GM12865 (cell line): ENCODE measurements at regions not wholly inside any gene's neighbourhood (a gene's known extent, or its start where the extent isn't known, plus 50 kb on each side); places are given as distances from the start of the nearest gene placed in this dataset.
"Not testable (repeated sequence)": the region's sequence is repeated elsewhere in the genome, so short reads cannot be mapped to it uniquely, and the experiment has no call there.

Experiments used
- DNase-seq: peaks from one replicate; pipeline ENCODE4 v3.0.0; 2010; ENCODE audit warnings: low read depth
- H3K4me3 ChIP-seq: 2 replicates; pipeline ENCODE4 v1.5.1; 2011; ENCODE audit warnings: mild to moderate bottlenecking, low read depth, low read length, control low read depth
- TF ChIP-seq, protein P1 (sequence below): IDR thresholded peaks from 2 replicates; pipeline ENCODE4 v1.5.1; 2011; ENCODE audit warnings: low read length, control low read depth, low read depth, inconsistent platforms; ENCODE audit not compliant: insufficient read depth; ENCODE audit errors: missing control alignments

DNA sequence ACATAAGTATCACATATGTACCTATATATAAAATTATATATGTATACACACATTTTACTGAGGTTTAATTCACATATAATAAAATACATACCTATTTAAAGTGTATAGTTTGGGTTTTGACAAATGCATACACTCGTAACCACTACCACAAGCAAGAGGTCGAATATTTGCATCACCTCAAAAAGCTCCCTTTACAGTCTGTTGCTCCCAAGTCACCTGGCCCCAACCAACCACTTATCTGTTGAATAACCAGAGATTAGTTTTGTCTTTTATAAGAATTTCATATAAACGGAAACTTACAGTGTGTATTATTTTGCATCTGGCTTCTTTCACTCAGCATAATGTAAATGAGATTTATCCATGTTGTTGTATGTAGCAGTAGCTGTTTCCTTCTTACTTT, 218.9 kb downstream of the MAT2B start:
- H3K4me3 ChIP-seq = no peak overlapping the region
- TF ChIP-seq, protein P1, sequence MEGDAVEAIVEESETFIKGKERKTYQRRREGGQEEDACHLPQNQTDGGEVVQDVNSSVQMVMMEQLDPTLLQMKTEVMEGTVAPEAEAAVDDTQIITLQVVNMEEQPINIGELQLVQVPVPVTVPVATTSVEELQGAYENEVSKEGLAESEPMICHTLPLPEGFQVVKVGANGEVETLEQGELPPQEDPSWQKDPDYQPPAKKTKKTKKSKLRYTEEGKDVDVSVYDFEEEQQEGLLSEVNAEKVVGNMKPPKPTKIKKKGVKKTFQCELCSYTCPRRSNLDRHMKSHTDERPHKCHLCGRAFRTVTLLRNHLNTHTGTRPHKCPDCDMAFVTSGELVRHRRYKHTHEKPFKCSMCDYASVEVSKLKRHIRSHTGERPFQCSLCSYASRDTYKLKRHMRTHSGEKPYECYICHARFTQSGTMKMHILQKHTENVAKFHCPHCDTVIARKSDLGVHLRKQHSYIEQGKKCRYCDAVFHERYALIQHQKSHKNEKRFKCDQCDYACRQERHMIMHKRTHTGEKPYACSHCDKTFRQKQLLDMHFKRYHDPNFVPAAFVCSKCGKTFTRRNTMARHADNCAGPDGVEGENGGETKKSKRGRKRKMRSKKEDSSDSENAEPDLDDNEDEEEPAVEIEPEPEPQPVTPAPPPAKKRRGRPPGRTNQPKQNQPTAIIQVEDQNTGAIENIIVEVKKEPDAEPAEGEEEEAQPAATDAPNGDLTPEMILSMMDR = no peak
- DNase-seq = no peak

DNA sequence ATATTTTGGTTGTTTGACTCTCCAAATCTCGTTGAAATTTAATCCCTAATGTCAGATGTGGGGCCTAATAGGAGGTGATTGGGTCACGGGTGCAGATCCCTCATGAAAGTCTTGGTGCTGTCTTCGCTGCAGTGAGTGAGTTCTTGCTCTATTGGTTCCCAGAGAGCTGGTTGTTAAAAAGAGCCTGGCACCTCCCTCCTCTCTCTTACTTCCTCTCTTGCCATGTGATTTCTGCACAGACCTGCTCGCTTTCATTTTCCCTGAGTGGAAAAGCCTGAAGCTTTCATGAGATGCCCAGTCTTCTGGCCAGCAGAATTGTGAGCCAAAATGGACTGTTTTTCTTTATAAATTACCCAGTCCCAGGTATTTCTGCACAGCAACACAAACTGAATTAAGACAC, 221.6 kb downstream of the MAT2B start:
- peak overlapping the region; percentile 1; the same call in 1 of the 2 replicates for H3K4me3 ChIP-seq
- TF ChIP-seq, protein P1 = no peak
- DNase-seq = peak; percentile 30

DNA sequence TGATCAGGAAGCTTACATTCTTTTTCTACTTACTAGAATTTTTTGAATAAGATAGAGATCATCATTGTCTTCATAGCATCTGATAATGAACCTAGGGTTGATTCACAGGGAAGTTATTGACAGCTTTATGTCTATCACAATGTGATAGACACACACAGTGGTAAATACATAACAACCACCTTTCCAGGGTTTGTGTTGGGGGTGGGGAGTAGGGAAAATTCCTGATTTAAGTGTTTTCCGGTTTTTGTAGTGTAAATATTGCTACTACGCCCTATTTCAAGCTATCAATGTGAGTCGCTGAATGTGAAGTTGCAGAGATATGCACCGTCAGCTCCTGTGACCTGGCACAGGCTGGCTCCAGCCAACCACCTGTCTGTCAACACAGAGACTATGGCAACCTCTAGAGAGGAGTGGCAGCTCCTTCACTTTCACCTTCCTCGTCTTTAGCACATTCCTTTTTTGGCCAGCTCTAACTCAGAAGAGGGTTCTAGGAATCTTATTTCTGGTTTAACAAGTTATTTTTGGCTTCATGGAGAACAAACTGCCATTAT, 224.9 kb downstream of the MAT2B start:
- no peak for DNase-seq
- no peak overlapping the region for H3K4me3 ChIP-seq
- TF ChIP-seq, protein P1 = no peak

DNA sequence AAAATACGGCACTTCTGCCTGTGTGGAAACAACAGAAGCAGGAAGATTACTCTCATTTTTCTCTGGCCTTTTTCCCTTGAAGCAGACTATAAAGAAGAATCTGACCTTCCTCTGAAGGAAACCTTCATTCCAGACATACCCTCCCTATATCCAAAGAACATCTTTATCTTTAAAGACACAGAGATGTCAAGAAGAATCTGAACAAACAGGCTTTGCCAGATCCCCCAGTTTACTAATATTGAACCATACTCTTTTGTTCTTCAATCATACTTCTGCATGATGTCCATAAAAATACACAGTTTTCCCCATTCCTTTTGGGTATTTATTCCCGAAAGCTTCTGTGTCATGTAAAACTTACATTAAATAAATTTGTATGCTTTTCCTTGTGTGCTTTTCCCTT, 225.8 kb downstream of the MAT2B start:
- no peak overlapping the region for H3K4me3 ChIP-seq
- TF ChIP-seq, protein P1 = no peak

DNA sequence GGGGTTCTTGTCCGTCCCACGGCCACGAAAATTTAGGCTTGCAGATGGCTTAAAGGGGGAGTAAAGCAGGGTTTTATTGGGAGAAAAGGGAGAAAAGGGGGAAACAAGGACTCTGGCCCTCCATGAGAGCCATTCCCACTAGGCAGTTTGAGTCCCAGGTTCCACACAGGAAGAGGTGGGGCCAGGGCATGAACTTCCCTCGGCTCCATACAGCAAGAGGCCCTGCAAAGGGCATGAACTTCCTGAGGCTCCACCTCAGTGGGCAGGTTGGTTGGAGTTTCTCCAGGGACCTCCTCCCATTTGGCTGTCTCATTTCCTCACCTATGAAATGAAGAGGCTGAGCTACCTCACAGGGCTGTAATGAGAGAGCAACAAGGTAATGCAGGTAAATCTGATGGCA, 229.7 kb downstream of the MAT2B start:
- no peak overlapping the region for H3K4me3 ChIP-seq
- TF ChIP-seq, protein P1 = no peak
- DNase-seq = no peak

More for the DNA sequence above, 225.8 kb downstream of the MAT2B start:
- DNase-seq = no peak

DNA sequence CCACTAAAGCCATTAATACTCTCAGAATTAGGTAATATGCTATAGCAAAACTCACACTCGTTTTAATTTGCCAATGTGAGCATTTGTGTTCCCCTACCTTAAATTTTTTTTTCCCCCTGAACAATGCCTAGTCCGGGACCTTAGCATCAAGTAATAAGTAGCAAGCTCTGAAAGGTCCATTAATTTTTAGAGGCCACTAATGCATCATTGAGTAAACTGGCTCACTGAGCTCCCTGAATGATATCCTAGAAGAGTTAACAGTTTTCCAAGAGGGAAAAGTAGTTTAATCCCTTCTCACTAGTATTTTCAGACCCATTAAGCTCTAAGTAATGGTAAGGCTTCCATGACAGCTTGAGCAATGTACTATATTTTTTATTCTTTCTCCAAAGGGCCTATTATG, 242.2 kb downstream of the MAT2B start:
- H3K4me3 ChIP-seq = no peak overlapping the region
- DNase-seq = no peak
- TF ChIP-seq, protein P1 = no peak

DNA sequence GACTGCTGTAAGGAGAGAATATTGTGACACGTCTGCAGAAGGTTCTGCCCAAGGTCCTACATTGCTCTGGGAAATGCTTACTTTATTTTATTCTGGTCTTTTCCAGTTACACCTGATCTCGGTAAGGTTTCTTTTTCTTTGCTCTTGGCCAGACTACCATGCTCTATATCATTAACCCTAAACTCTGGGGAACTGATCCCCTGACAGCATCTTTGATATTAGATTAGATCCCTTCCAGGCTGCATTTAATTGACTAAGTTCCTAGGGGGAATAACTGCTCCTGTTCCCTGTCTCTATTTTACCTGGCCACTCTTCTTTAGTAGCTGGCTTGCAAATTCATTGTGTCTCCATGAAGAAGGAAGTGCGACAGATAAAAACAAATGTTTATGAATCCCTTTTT, 243.5 kb downstream of the MAT2B start:
- no peak for DNase-seq
- H3K4me3 ChIP-seq = no peak overlapping the region
- TF ChIP-seq, protein P1 = no peak

DNA sequence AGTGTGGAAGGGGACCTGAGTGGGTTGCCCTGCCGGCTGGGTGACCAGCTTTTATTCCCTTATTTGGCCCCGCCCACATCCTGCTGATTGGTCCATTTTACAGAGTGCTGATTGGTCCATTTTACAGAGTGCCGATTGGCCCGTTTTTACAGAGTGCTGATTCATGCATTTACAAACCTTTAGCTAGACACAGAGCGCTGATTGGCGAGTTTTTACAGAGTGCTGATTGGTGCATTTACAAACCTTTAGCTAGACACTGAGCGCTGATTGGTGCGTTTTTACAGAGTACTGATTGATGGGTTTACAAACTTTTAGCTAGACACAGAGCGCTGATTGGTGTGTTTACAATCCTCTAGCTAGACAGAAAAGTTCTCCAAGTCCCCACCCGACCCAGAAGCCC, 245.0 kb downstream of the MAT2B start:
- H3K4me3 ChIP-seq, DNase-seq: not testable (repeated sequence)
